ENCODE measurements at regions not wholly inside any gene's neighbourhood (a gene's known extent, or its start where the extent isn't known, plus 50 kb on each side); places are given as distances from the start of the nearest gene placed in this dataset.

DNA sequence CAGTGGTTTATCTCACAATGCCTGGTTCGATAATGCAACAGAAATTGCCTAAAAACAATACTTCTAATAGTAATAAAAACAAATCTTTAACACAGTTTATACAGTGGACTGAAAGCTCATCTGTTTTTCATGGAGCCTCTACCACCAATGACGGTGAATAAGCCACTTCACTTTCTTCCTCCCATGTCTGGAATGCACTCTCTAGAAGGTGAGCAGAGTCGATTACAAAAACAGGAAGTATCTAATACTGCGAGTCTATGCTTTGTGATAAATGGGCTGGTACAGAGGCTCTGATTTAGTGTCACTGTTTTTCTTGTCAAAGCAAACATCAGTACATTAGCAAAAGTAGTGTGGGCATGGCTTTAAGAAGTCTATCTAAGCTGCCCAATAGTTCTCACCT is 1348.6 kb upstream of the SLC10A2 start:
- H3K36me3 ChIP-seq, result no peaks in the 10 kb centered on the region
- no peak for DNase-seq
- TF ChIP-seq, protein P1, sequence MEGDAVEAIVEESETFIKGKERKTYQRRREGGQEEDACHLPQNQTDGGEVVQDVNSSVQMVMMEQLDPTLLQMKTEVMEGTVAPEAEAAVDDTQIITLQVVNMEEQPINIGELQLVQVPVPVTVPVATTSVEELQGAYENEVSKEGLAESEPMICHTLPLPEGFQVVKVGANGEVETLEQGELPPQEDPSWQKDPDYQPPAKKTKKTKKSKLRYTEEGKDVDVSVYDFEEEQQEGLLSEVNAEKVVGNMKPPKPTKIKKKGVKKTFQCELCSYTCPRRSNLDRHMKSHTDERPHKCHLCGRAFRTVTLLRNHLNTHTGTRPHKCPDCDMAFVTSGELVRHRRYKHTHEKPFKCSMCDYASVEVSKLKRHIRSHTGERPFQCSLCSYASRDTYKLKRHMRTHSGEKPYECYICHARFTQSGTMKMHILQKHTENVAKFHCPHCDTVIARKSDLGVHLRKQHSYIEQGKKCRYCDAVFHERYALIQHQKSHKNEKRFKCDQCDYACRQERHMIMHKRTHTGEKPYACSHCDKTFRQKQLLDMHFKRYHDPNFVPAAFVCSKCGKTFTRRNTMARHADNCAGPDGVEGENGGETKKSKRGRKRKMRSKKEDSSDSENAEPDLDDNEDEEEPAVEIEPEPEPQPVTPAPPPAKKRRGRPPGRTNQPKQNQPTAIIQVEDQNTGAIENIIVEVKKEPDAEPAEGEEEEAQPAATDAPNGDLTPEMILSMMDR (IDR thresholded peaks at IDR 0.05), result no peak
- no peak for TF ChIP-seq POLR2A (IDR thresholded peaks at IDR 0.05)
- H3K9me3 ChIP-seq, result no peaks in the 10 kb centered on the region
- intact Hi-C loops (cut with DNase I; ENCODE audit: low total_unique reads), result no loop called here
- H3K27ac ChIP-seq, result no peak overlapping the region
- no peaks in the 10 kb centered on the region for H3K27me3 ChIP-seq
- no peak overlapping the region for H3K4me3 ChIP-seq
- H3K4me1 ChIP-seq, result no peaks in the 10 kb centered on the region

DNA sequence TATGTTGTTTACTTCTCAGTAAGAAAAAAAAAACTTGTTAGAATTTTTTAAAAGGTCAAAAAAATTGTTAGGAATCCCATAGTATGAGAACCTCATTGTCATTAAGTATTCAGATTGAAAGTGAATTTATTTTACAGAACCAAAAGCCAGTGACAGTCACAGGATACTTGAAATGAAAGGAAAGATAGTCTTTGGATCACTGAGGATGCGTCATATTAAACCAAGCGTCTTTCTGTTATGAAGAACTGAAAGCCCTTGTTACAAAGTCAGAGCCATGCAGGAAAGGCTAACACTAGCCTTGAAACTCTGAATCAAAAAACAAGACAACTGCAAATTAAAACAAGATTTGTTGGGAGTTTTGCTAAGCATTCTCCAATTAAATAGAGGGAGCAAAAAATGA is 1348.0 kb upstream of the SLC10A2 start:
- H3K27ac ChIP-seq, result no peak overlapping the region
- no peak for TF ChIP-seq POLR2A (IDR thresholded peaks at IDR 0.05)
- TF ChIP-seq, protein P1 (IDR thresholded peaks at IDR 0.05), result no peak
- H3K9me3 ChIP-seq, result no peaks in the 10 kb centered on the region
- no peak for DNase-seq
- H3K27me3 ChIP-seq, result no peaks in the 10 kb centered on the region
- no peaks in the 10 kb centered on the region for H3K4me1 ChIP-seq
- H3K4me3 ChIP-seq, result no peak overlapping the region
- intact Hi-C loops (cut with DNase I; ENCODE audit: low total_unique reads), result no loop called here
- H3K36me3 ChIP-seq, result no peaks in the 10 kb centered on the region

DNA sequence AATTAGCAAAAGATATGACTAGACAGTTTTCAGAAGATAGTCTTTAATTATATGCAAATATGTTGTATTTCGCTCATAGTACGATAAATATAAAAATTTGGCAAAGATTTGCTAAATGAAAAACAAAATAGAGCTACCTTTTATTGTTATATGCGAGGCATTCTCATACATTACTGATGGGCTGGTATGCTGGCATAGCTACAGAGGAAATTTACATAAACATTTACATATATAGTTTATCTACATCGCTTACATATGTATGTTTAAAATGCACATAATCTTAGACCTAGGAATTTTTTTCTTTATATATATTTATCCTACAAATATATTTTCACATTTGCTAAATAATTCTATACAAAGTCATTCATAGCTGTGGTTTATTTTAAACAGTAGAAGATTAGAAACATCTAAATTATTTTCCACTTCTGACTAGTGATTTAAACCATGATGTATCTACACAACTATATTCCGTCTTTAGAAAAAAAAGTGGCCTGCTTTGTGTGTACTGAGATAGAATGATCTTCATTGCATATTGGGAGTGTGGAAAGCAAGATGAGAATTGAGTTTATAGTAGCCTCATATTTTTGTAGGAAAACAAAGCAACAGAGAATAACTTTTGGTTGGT is 1345.0 kb upstream of the SLC10A2 start:
- TF ChIP-seq POLR2A (IDR thresholded peaks at IDR 0.05), result no peak
- TF ChIP-seq, protein P1 (IDR thresholded peaks at IDR 0.05), result no peak
- H3K4me1 ChIP-seq, result no peaks in the 10 kb centered on the region
- DNase-seq, result no peak
- intact Hi-C loops (cut with DNase I; ENCODE audit: low total_unique reads), result no loop called here
- H3K27me3 ChIP-seq, result no peaks in the 10 kb centered on the region
- H3K4me3 ChIP-seq, result no peak overlapping the region
- H3K27ac ChIP-seq, result no peak overlapping the region
- no peaks in the 10 kb centered on the region for H3K36me3 ChIP-seq
- H3K9me3 ChIP-seq, result no peaks in the 10 kb centered on the region

DNA sequence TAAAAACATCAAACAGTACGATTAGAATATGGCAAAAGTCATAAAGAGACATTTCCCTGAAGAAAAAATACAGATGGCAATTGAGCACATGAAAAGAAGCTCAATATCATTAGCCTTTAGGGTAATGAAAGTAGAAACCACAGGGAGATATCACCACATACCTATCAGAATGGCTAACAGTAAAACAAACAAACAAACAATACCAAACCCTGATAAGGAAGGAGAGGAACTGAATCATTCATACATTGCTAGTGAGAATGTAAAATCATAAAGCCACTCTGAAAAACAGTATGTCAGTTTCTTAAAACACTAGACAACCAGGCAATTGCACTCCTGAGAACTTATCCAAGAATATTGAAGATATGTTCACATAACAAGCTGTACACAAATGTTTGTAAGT is 1342.5 kb upstream of the SLC10A2 start:
- H3K4me3 ChIP-seq, result no peak overlapping the region
- H3K9me3 ChIP-seq, result no peaks in the 10 kb centered on the region
- H3K27ac ChIP-seq, result no peak overlapping the region
- no peak for DNase-seq
- H3K4me1 ChIP-seq, result no peaks in the 10 kb centered on the region
- TF ChIP-seq, protein P1 (IDR thresholded peaks at IDR 0.05), result no peak
- TF ChIP-seq POLR2A (IDR thresholded peaks at IDR 0.05), result no peak
- H3K27me3 ChIP-seq, result no peaks in the 10 kb centered on the region
- no peaks in the 10 kb centered on the region for H3K36me3 ChIP-seq
- intact Hi-C loops (cut with DNase I; ENCODE audit: low total_unique reads), result no loop called here

DNA sequence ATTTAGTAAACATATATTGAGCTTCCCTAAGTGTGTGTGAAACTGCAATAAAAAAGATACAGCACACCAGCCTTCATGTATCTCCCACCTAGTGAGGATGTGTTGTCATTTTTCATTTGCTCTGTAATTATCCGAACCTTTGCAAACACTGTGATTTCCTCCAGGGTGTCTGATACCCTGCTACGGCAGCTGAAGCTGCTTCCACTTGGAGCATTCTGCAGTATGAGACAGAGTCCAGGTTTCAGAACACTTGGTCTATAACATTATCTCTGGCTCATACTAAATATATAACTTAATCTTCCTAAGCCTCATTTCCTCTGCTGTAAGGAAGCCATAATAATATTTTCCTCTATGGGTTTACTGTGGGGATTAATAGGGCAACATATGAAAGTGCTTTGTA is 1338.1 kb upstream of the SLC10A2 start:
- TF ChIP-seq, protein P1 (IDR thresholded peaks at IDR 0.05), result no peak
- TF ChIP-seq POLR2A (IDR thresholded peaks at IDR 0.05), result no peak

More for the DNA sequence above, 1338.1 kb upstream of the SLC10A2 start:
- Histone ChIP-seq H3K27me3 (no peaks in the 10 kb centered on the region), H3K4me3 (no peak overlapping the region), H3K9me3 (no peaks in the 10 kb centered on the region), H3K36me3 (no peaks in the 10 kb centered on the region), H3K27ac (no peak overlapping the region), H3K4me1 (no peaks in the 10 kb centered on the region)
- no peak for DNase-seq
- intact Hi-C loops (cut with DNase I; ENCODE audit: low total_unique reads), result no loop called here
